GM23338 (cell line): ENCODE measurements at regions not wholly inside any gene's neighbourhood (a gene's known extent, or its start where the extent isn't known, plus 50 kb on each side); places are given as distances from the start of the nearest gene placed in this dataset.

ENCODE experiments used
- ATAC-seq: fragments of 200-7000 bp; cut with Tn5 transposase; 3 replicates; pipeline ENCODE4 v1.9.1; 2020
- DNase-seq: peaks from one replicate; pipeline ENCODE4 v3.0.0-alpha.2; 2015; ENCODE audit warnings: low spot score
- H2AFZ ChIP-seq: fragments of 200-600 bp; sonication (generic); 2 replicates; pipeline ENCODE4 v1.8.0; 2016; ENCODE audit warnings: antibody characterized with exemption, mild to moderate bottlenecking, moderate library complexity
- H3F3A ChIP-seq: fragments of 200-600 bp; sonication (generic); replicated peaks from 2 replicates; pipeline ENCODE4 v1.8.0; 2017; ENCODE audit warnings: antibody characterized with exemption, mixed run types, low read depth
- H3K27ac ChIP-seq: fragments of 200-600 bp; sonication (generic); 2 replicates; pipeline ENCODE4 v1.6.1; 2016; ENCODE audit warnings: low read depth
- H3K27me3 ChIP-seq: fragments of 200-600 bp; sonication (generic); 2 replicates; pipeline ENCODE4 v1.8.0; 2016; ENCODE audit warnings: mild to moderate bottlenecking, mixed run types, moderate library complexity; ENCODE audit not compliant: insufficient read depth
- H3K36me3 ChIP-seq: fragments of 200-600 bp; sonication (generic); 2 replicates; pipeline ENCODE4 v1.8.0; 2016; ENCODE audit warnings: mild to moderate bottlenecking; ENCODE audit not compliant: insufficient read depth
- H3K4me1 ChIP-seq: fragments of 200-600 bp; sonication (generic); 2 replicates; pipeline ENCODE4 v1.8.0; 2016; ENCODE audit warnings: mild to moderate bottlenecking, moderate library complexity; ENCODE audit not compliant: insufficient read depth
- H3K4me2 ChIP-seq: fragments of 200-600 bp; sonication (generic); 2 replicates; pipeline ENCODE4 v1.7.1; 2017; ENCODE audit warnings: mixed run types
- H3K4me3 ChIP-seq: fragments of 200-600 bp; sonication (generic); 2 replicates; pipeline ENCODE4 v1.6.1; 2016; ENCODE audit warnings: mixed run types
- H3K79me2 ChIP-seq: fragments of 200-600 bp; sonication (generic); replicated peaks from 2 replicates; pipeline ENCODE4 v1.8.0; 2017; ENCODE audit warnings: mild to moderate bottlenecking; ENCODE audit not compliant: insufficient read depth
- H3K9me2 ChIP-seq: fragments of 200-600 bp; sonication (generic); 2 replicates; pipeline ENCODE4 v1.8.0; 2017; ENCODE audit not compliant: insufficient read depth
- H4K20me1 ChIP-seq: fragments of 200-600 bp; sonication (generic); replicated peaks from 2 replicates; pipeline ENCODE4 v1.8.0; 2017; ENCODE audit warnings: mild to moderate bottlenecking; ENCODE audit not compliant: insufficient read depth
- H3K27ac Mint-ChIP-seq: 2 replicates; pipeline ENCODE4 v1.8.0; 2020; ENCODE audit warnings: inconsistent platforms, mild to moderate bottlenecking, moderate library complexity, mixed read lengths
- H3K27me3 Mint-ChIP-seq: 3 replicates; pipeline ENCODE4 v1.8.0; 2022; ENCODE audit warnings: low read depth, mild to moderate bottlenecking, moderate library complexity, mixed read lengths, inconsistent platforms; ENCODE audit not compliant: insufficient read depth, poor library complexity
- H3K36me3 Mint-ChIP-seq: 3 replicates; pipeline ENCODE4 v1.8.0; 2021; ENCODE audit warnings: low read depth, mild to moderate bottlenecking, inconsistent platforms, moderate library complexity, mixed read lengths
- H3K4me1 Mint-ChIP-seq: 3 replicates; pipeline ENCODE4 v1.8.0; 2020; ENCODE audit warnings: mild to moderate bottlenecking, inconsistent platforms, mixed read lengths
- H3K4me3 Mint-ChIP-seq: 3 replicates; pipeline ENCODE4 v1.8.0; 2021; ENCODE audit warnings: moderate library complexity, mild to moderate bottlenecking, inconsistent platforms, mixed read lengths
- H3K9me3 Mint-ChIP-seq: 3 replicates; pipeline ENCODE4 v1.8.0; 2020; ENCODE audit warnings: moderate library complexity, mild to moderate bottlenecking, inconsistent platforms, mixed read lengths
- CREB1 ChIP-seq: fragments of 250-450 bp; sonication (Bioruptor Pico); IDR thresholded peaks from 2 replicates; pipeline ENCODE4 v1.5.0; 2020; ENCODE audit warnings: low read depth, mild to moderate bottlenecking, moderate library complexity
- CTCF ChIP-seq, 2 experiments: fragments of 200-600 bp in 1 of 2; sonication (generic) in 1 of 2; conservative IDR thresholded peaks; 2 replicates each; pipeline versions ENCODE4 v1.5.1 to v1.6.1; 2016 to 2017; ENCODE audit warnings: antibody characterized with exemption in 2 of 2, low read depth in 2 of 2, mild to moderate bottlenecking in 2 of 2, moderate library complexity in 1 of 2
- ETS1 ChIP-seq: IDR thresholded peaks from 2 replicates; pipeline ENCODE4 v1.6.1; 2016; ENCODE audit warnings: antibody characterized with exemption
- EZH2 ChIP-seq: fragments of 200-600 bp; sonication (generic); IDR thresholded peaks from one replicate; pipeline ENCODE4 v1.8.0; 2017; ENCODE audit warnings: antibody characterized with exemption, mild to moderate bottlenecking, low read depth; ENCODE audit not compliant: unreplicated experiment
- EZH2phosphoT487 ChIP-seq: fragments of 200-600 bp; sonication (generic); IDR thresholded peaks from one replicate; pipeline ENCODE4 v1.8.1; 2018; ENCODE audit warnings: antibody characterized with exemption; ENCODE audit not compliant: unreplicated experiment
- JUNB ChIP-seq: IDR thresholded peaks from one replicate; pipeline ENCODE4 v1.6.1; 2016; ENCODE audit warnings: antibody characterized with exemption; ENCODE audit not compliant: unreplicated experiment
- NANOG ChIP-seq: IDR thresholded peaks from 2 replicates; pipeline ENCODE4 v1.6.1; 2016; ENCODE audit warnings: antibody characterized with exemption, borderline replicate concordance
- POLR2AphosphoS5 ChIP-seq: IDR thresholded peaks from 2 replicates; pipeline ENCODE4 v1.6.1; 2016; ENCODE audit warnings: antibody characterized with exemption, low read depth
- REST ChIP-seq: IDR thresholded peaks from one replicate; pipeline ENCODE4 v1.6.1; 2018; ENCODE audit warnings: antibody characterized with exemption; ENCODE audit not compliant: unreplicated experiment
- STAT1 ChIP-seq: IDR thresholded peaks from one replicate; pipeline ENCODE4 v1.6.1; 2016; ENCODE audit warnings: antibody characterized with exemption; ENCODE audit not compliant: unreplicated experiment
- ZNF114 ChIP-seq: fragments of 250-450 bp; sonication (Bioruptor Pico); IDR thresholded peaks from 2 replicates; pipeline ENCODE4 v1.5.0; 2020; ENCODE audit warnings: mild to moderate bottlenecking, moderate library complexity
- ZNF331 ChIP-seq: fragments of 250-450 bp; sonication (Bioruptor Pico); IDR thresholded peaks from 2 replicates; pipeline ENCODE4 v1.5.0; 2020; ENCODE audit warnings: low read depth, mild to moderate bottlenecking, moderate library complexity
- ZNF462 ChIP-seq: fragments of 250-450 bp; sonication (Bioruptor Pico); IDR thresholded peaks from 2 replicates; pipeline ENCODE4 v1.5.0; 2020; ENCODE audit warnings: mild to moderate bottlenecking, moderate library complexity

- H3K27me3 ChIP-seq: no peaks in the 10 kb centered on the region
- no peaks in the 10 kb centered on the region for H3K79me2 ChIP-seq
- peaks cover 5% of the 10 kb centered on the region for H3K27me3 Mint-ChIP-seq
- no peak overlapping the region for H3K4me3 ChIP-seq
- H3F3A ChIP-seq: no peaks in the 10 kb centered on the region
- no peak overlapping the region for H3K4me2 ChIP-seq
- no peak overlapping the region for H2AFZ ChIP-seq
- no peaks in the 10 kb centered on the region for H3K4me1 Mint-ChIP-seq
- DNase-seq (no peak), ATAC-seq (no peak)
- no peak overlapping the region for H3K4me3 Mint-ChIP-seq
- TF ChIP-seq CREB1 (CRISPR knock-in tag): no peak
- TF ChIP-seq REST: no peak
- TF ChIP-seq POLR2AphosphoS5: no peak
- no peak for TF ChIP-seq STAT1
- no peak for TF ChIP-seq EZH2
- no peak for TF ChIP-seq ZNF462 (CRISPR knock-in tag)
- no peak for TF ChIP-seq NANOG
- TF ChIP-seq ETS1: no peak
- no peak for TF ChIP-seq CTCF (conservative IDR thresholded peaks at IDR 0.05; ENCODE audit: low read depth in 2 of 2)
- no peak for TF ChIP-seq ZNF331
- TF ChIP-seq JUNB: no peak
- TF ChIP-seq ZNF114: no peak
- no peak for TF ChIP-seq EZH2phosphoT487
- H4K20me1 ChIP-seq: no peaks in the 10 kb centered on the region; the same call in 1 of the 2 replicates
- H3K4me1 ChIP-seq: no peaks in the 10 kb centered on the region
- no peak overlapping the region for H3K27ac Mint-ChIP-seq
- no peaks in the 10 kb centered on the region; the same call in 2 of the 3 replicates for H3K36me3 Mint-ChIP-seq
- H3K9me3 Mint-ChIP-seq: no peaks in the 10 kb centered on the region; the same call in 2 of the 3 replicates
- H3K36me3 ChIP-seq: no peaks in the 10 kb centered on the region
- H3K9me2 ChIP-seq: 0 out of 2 replicates have a peak, but pooled peaks cover 3% of the 10 kb centered on the region
- no peak overlapping the region for H3K27ac ChIP-seq
These were observed 108.0 kb upstream of the ALX4 start for GRCh38 chr11:44417731-44418455.
